ENCODE measurements at regions not wholly inside any gene's neighbourhood (a gene's known extent, or its start where the extent isn't known, plus 50 kb on each side); places are given as distances from the start of the nearest gene placed in this dataset.

DNA sequence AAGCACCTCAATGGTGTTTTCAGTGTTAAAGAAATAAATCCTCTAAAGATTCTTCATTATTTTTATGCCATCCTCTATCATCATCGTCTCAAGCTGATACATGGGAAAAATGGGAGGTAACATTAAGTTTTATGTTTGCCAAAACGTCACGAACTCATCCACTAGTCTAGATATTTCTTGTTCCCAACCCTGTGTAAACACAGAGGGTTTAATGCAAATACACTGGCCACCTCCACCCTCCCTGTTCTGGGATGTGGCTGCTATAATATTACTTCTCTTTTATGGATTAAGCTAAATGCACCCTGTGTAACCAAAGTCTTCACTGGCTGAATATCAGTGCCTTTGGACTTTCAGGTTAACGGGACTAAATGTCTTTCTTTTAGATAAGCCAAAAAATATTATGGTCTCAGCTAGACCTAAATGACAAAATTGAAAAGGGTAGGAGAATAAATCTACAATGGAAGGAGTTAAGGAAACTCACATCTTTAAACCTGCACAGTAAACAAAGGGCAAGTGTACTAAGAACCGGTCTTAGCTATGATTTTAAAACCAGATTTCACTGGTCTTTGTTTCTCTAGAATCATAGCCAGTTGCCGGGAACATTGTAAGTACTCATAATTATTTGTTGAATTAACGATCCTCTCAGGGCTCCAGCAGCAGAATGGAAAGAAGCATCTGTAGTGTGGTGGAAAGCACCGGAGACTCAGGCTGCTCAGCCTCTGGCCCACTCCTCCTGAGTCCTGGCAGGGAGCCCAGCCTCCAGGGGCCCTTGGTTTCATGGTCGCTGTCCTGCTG lies 103.5 kb upstream of the NOCT start:
- TF ChIP-seq, protein P1, sequence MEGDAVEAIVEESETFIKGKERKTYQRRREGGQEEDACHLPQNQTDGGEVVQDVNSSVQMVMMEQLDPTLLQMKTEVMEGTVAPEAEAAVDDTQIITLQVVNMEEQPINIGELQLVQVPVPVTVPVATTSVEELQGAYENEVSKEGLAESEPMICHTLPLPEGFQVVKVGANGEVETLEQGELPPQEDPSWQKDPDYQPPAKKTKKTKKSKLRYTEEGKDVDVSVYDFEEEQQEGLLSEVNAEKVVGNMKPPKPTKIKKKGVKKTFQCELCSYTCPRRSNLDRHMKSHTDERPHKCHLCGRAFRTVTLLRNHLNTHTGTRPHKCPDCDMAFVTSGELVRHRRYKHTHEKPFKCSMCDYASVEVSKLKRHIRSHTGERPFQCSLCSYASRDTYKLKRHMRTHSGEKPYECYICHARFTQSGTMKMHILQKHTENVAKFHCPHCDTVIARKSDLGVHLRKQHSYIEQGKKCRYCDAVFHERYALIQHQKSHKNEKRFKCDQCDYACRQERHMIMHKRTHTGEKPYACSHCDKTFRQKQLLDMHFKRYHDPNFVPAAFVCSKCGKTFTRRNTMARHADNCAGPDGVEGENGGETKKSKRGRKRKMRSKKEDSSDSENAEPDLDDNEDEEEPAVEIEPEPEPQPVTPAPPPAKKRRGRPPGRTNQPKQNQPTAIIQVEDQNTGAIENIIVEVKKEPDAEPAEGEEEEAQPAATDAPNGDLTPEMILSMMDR (conservative IDR thresholded peaks at IDR 0.05 in 1 of 2, IDR thresholded peaks at IDR 0.05 in 1 of 2; ENCODE audit: extremely low read depth in 1 of 2, insufficient read depth in 1 of 2, low read depth in 1 of 2, low read length in 2 of 2), result no peak
- no peak for TF ChIP-seq EZH2 (IDR thresholded peaks at IDR 0.05; ENCODE audit: borderline replicate concordance, low read length)
